ENCODE measurements at regions not wholly inside any gene's neighbourhood (a gene's known extent, or its start where the extent isn't known, plus 50 kb on each side); places are given as distances from the start of the nearest gene placed in this dataset.

DNA sequence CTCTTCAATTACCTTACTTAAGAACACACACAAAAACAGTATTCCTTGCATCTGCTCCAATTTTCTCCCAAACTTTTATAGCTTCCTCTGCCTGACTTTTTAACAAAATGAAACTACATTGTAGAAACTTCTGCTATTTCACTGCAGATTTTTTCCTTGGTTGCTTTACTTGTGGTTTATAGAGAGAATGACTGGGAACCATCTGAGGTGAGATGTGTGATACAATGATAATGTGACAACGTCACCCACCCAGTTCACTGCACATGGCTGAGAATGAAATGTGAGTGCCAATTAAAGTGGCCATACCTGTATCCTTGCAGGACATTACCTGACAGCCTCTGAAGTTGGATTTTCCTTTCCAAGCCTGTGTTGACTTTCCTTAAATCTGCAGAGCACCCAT is 258.4 kb downstream of the CD83 start (continued):
- no peak for TF ChIP-seq BCLAF1 (IDR thresholded peaks at IDR 0.05)
- peak; percentile 19 to 37; a peak in 2 of 4 replicates for TF ChIP-seq IKZF2 (IDR thresholded peaks at IDR 0.05)
- TF ChIP-seq HSF1 (IDR thresholded peaks at IDR 0.05; ENCODE audit: low read depth, low read length): no peak
- TF ChIP-seq, protein P1, sequence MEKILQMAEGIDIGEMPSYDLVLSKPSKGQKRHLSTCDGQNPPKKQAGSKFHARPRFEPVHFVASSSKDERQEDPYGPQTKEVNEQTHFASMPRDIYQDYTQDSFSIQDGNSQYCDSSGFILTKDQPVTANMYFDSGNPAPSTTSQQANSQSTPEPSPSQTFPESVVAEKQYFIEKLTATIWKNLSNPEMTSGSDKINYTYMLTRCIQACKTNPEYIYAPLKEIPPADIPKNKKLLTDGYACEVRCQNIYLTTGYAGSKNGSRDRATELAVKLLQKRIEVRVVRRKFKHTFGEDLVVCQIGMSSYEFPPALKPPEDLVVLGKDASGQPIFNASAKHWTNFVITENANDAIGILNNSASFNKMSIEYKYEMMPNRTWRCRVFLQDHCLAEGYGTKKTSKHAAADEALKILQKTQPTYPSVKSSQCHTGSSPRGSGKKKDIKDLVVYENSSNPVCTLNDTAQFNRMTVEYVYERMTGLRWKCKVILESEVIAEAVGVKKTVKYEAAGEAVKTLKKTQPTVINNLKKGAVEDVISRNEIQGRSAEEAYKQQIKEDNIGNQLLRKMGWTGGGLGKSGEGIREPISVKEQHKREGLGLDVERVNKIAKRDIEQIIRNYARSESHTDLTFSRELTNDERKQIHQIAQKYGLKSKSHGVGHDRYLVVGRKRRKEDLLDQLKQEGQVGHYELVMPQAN (conservative IDR thresholded peaks at IDR 0.05): no peak
- TF ChIP-seq, protein P2, sequence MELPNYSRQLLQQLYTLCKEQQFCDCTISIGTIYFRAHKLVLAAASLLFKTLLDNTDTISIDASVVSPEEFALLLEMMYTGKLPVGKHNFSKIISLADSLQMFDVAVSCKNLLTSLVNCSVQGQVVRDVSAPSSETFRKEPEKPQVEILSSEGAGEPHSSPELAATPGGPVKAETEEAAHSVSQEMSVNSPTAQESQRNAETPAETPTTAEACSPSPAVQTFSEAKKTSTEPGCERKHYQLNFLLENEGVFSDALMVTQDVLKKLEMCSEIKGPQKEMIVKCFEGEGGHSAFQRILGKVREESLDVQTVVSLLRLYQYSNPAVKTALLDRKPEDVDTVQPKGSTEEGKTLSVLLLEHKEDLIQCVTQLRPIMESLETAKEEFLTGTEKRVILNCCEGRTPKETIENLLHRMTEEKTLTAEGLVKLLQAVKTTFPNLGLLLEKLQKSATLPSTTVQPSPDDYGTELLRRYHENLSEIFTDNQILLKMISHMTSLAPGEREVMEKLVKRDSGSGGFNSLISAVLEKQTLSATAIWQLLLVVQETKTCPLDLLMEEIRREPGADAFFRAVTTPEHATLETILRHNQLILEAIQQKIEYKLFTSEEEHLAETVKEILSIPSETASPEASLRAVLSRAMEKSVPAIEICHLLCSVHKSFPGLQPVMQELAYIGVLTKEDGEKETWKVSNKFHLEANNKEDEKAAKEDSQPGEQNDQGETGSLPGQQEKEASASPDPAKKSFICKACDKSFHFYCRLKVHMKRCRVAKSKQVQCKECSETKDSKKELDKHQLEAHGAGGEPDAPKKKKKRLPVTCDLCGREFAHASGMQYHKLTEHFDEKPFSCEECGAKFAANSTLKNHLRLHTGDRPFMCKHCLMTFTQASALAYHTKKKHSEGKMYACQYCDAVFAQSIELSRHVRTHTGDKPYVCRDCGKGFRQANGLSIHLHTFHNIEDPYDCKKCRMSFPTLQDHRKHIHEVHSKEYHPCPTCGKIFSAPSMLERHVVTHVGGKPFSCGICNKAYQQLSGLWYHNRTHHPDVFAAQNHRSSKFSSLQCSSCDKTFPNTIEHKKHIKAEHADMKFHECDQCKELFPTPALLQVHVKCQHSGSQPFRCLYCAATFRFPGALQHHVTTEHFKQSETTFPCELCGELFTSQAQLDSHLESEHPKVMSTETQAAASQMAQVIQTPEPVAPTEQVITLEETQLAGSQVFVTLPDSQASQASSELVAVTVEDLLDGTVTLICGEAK (IDR thresholded peaks at IDR 0.05; ENCODE audit: borderline replicate concordance): no peak
- TF ChIP-seq CREB1 (IDR thresholded peaks at IDR 0.05; ENCODE audit: low read depth): no peak
- TF ChIP-seq ESRRA (IDR thresholded peaks at IDR 0.05; ENCODE audit: low read length): no peak
- TF ChIP-seq PAX5 (IDR thresholded peaks at IDR 0.05; ENCODE audit: borderline replicate concordance, low read depth, low read length): no peak

Data from GM12878 (cell line).